T-helper 17 cell (primary cell): ENCODE measurements at regions not wholly inside any gene's neighbourhood (a gene's known extent, or its start where the extent isn't known, plus 50 kb on each side); places are given as distances from the start of the nearest gene placed in this dataset.

ENCODE experiments used
- ATAC-seq: fragments of 150-1000 bp; cut with Tn5 transposase; 2 replicates; pipeline ENCODE4 v1.10.0; 2021; ENCODE audit warnings: mild to moderate bottlenecking, moderate library complexity
- DNase-seq, 3 donors: peaks; one replicate each; pipeline versions ENCODE4 v3.0.0 to v3.0.0-alpha.2; 2020 to 2021
- H3K9me3 ChIP-seq: one replicate; pipeline ENCODE4 v1.7.0; 2013; ENCODE audit warnings: low read length, mild to moderate bottlenecking; ENCODE audit not compliant: control insufficient read depth, poor library complexity, severe bottlenecking
- H3K27ac Mint-ChIP-seq: one replicate; pipeline ENCODE4 v1.8.0; 2022; ENCODE audit warnings: mild to moderate bottlenecking, moderate library complexity, mixed read lengths
- H3K27me3 Mint-ChIP-seq: one replicate; pipeline ENCODE4 v1.8.0; 2022; ENCODE audit warnings: mixed read lengths
- H3K36me3 Mint-ChIP-seq: one replicate; pipeline ENCODE4 v1.8.0; 2022; ENCODE audit warnings: low read depth, mixed read lengths
- H3K4me1 Mint-ChIP-seq: one replicate; pipeline ENCODE4 v1.8.0; 2022; ENCODE audit warnings: mild to moderate bottlenecking, mixed read lengths
- H3K4me3 Mint-ChIP-seq: one replicate; pipeline ENCODE4 v1.8.0; 2022; ENCODE audit warnings: mild to moderate bottlenecking, moderate library complexity, mixed read lengths

- Mint-ChIP-seq H3K27ac (no peak overlapping the region), H3K27me3 (no peaks in the 10 kb centered on the region), H3K4me1 (no peaks in the 10 kb centered on the region), H3K36me3 (no peaks in the 10 kb centered on the region), H3K4me3 (no peak overlapping the region)
- DNase-seq (no peak), ATAC-seq (no peak)
- no peaks in the 10 kb centered on the region for H3K9me3 ChIP-seq
Observed at GRCh38 chr15:87312221-87312620, 944.3 kb downstream of the NTRK3 start.

- Mint-ChIP-seq H3K27me3 (no peaks in the 10 kb centered on the region), H3K27ac (no peak overlapping the region), H3K4me1 (no peaks in the 10 kb centered on the region), H3K4me3 (no peak overlapping the region), H3K36me3 (no peaks in the 10 kb centered on the region)
- ATAC-seq (no peak), DNase-seq (no peak)
- no peaks in the 10 kb centered on the region for H3K9me3 ChIP-seq
Observed at GRCh38 chr15:87300146-87300545, 956.4 kb downstream of the NTRK3 start.

DNA sequence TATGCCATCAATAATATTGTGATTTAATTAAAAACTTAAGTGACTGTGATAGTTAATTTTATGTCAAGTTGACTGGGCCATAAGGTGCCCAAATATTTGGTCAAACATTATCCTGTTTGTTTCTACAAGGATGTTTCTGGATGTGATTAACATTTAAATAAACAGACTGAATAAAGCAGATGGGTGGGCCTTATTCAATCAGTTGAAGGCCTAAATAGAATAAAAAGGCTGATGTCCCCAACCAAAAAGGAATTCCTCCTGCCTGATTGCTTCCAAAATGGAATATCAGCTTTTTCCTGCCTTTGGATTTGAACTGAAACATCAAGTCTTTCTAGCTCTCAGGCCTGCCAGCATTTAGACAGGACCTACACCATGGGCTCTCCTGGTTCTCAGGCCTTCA lies 961.7 kb downstream of the NTRK3 start:
- Mint-ChIP-seq H3K36me3 (no peaks in the 10 kb centered on the region), H3K4me3 (no peak overlapping the region), H3K27ac (no peak overlapping the region), H3K27me3 (no peaks in the 10 kb centered on the region), H3K4me1 (no peaks in the 10 kb centered on the region)
- DNase-seq: no peak
- H3K9me3 ChIP-seq: no peaks in the 10 kb centered on the region
- no peak for ATAC-seq

DNA sequence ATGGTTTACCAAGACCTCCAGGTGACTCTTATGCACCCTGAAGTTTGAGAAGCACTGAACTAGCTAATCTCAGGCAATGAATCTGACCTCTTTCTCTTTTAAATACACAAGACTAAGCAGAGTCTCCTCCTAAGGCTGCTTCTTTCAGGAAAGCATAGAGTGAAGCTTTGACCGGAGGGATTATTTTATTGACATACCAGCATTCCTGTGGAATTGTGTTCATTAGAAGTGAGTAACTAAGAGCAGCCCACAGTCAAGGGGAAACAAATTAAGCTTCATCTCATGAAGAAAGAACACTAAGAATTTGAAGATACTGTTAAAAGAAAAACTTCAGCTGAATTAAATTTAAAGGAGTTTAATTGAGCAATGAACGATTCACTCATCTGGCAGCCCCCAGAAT lies 963.5 kb downstream of the NTRK3 start:
- H3K9me3 ChIP-seq: peaks cover 2% of the 10 kb centered on the region
- Mint-ChIP-seq H3K27me3 (no peaks in the 10 kb centered on the region), H3K4me1 (no peaks in the 10 kb centered on the region), H3K4me3 (no peak overlapping the region), H3K36me3 (no peaks in the 10 kb centered on the region), H3K27ac (no peak overlapping the region)
- ATAC-seq (no peak), DNase-seq (no peak)

GRCh38 chr15:87287156-87287555 lies 969.4 kb downstream of the NTRK3 start:
- no peaks in the 10 kb centered on the region for H3K36me3 Mint-ChIP-seq
- H3K9me3 ChIP-seq: peaks cover 2% of the 10 kb centered on the region
- no peak overlapping the region for H3K27ac Mint-ChIP-seq
- no peak for DNase-seq
- no peak overlapping the region for H3K4me3 Mint-ChIP-seq
- no peak for ATAC-seq
- H3K27me3 Mint-ChIP-seq: no peaks in the 10 kb centered on the region
- no peaks in the 10 kb centered on the region for H3K4me1 Mint-ChIP-seq

DNA sequence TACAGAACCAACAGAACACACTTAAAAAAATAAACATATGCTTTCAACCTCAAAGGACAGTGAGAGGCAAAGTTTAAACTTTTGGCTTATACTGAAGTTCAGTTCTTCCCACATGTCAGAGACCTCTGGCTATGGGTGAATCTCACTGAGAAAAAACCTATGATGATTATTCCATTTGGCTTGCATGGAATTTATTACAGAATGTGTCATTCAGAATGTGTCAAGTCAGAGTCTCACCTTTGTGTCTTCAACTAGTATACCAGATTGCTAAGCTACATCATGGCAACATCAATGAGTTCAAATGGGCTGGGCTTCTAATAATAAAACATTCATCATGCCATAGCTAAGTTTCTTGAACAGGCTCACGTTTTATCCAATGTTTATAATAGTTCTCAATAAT lies 987.0 kb downstream of the NTRK3 start:
- H3K4me3 Mint-ChIP-seq: no peak overlapping the region
- H3K27ac Mint-ChIP-seq: no peak overlapping the region
- ATAC-seq (no peak), DNase-seq (no peak)
- no peaks in the 10 kb centered on the region for H3K4me1 Mint-ChIP-seq
- H3K9me3 ChIP-seq: no peaks in the 10 kb centered on the region
- no peaks in the 10 kb centered on the region for H3K36me3 Mint-ChIP-seq
- H3K27me3 Mint-ChIP-seq: no peaks in the 10 kb centered on the region

DNA sequence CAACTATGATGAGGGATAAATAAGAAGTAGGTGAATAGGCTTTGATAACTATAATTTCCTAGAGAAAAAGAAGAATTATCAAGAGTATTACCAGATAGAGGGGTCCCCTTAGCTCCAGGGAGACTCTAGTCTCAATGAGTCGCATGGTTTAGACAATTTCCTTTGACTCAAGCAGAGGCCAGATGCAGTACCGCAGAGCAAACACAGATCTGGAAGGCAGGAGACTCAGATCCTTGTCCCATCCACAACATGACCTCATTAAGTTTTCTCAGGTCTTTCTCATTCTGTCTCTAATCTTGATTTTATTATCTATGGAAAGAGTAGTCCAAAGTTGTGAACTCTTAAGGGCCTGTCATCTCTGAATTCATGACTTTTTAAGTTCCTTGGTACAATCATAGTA lies 987.9 kb downstream of the NTRK3 start:
- H3K4me3 Mint-ChIP-seq: no peak overlapping the region
- no peak for DNase-seq
- H3K27me3 Mint-ChIP-seq: no peaks in the 10 kb centered on the region
- no peak for ATAC-seq
- no peak overlapping the region for H3K27ac Mint-ChIP-seq
- no peaks in the 10 kb centered on the region for H3K9me3 ChIP-seq
- no peaks in the 10 kb centered on the region for H3K36me3 Mint-ChIP-seq
- no peaks in the 10 kb centered on the region for H3K4me1 Mint-ChIP-seq

DNA sequence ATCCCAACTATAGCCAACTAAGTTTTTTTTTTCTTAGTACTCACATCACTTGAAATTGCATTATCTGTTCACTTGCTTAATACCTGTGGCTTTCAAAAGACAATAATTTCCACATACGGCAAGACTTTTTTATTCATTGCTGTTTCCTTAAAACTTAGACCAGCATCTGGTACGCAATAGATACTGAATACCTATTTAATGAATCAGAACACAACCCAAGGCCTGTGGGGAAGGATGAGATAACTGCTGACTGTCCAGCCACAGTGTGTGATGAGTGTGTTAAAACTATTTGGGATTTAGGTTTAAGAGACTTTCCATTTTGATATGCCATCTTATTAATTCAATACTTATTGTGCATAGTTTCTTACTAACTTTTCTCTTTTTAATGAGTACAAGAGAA lies 988.7 kb downstream of the NTRK3 start:
- H3K4me1 Mint-ChIP-seq: no peaks in the 10 kb centered on the region
- no peak overlapping the region for H3K27ac Mint-ChIP-seq
- no peaks in the 10 kb centered on the region for H3K36me3 Mint-ChIP-seq
- ATAC-seq: no peak
- no peaks in the 10 kb centered on the region for H3K9me3 ChIP-seq
- H3K27me3 Mint-ChIP-seq: no peaks in the 10 kb centered on the region
- no peak overlapping the region for H3K4me3 Mint-ChIP-seq
- no peak for DNase-seq

- ATAC-seq: no peak
- DNase-seq: no peak
- no peaks in the 10 kb centered on the region for H3K4me1 Mint-ChIP-seq
- H3K27me3 Mint-ChIP-seq: no peaks in the 10 kb centered on the region
- H3K9me3 ChIP-seq: no peaks in the 10 kb centered on the region
- no peaks in the 10 kb centered on the region for H3K36me3 Mint-ChIP-seq
- H3K4me3 Mint-ChIP-seq: no peak overlapping the region
- H3K27ac Mint-ChIP-seq: no peak overlapping the region
Observed at GRCh38 chr15:87263871-87264270, 992.7 kb downstream of the NTRK3 start.

GRCh38 chr15:87263296-87263695 lies 993.2 kb downstream of the NTRK3 start:
- H3K27ac Mint-ChIP-seq: no peak overlapping the region

GRCh38 chr15:87245592-87245991 lies 1010.9 kb downstream of the NTRK3 start:
- Mint-ChIP-seq H3K36me3 (peaks cover 2% of the 10 kb centered on the region), H3K27me3 (no peaks in the 10 kb centered on the region), H3K4me3 (no peak overlapping the region), H3K4me1 (no peaks in the 10 kb centered on the region), H3K27ac (no peak overlapping the region)
- H3K9me3 ChIP-seq: no peaks in the 10 kb centered on the region
- ATAC-seq: no peak
- DNase-seq: no peak

More at GRCh38 chr15:87263296-87263695, 993.2 kb downstream of the NTRK3 start:
- H3K4me3 Mint-ChIP-seq: no peak overlapping the region
- no peaks in the 10 kb centered on the region for H3K27me3 Mint-ChIP-seq
- no peaks in the 10 kb centered on the region for H3K36me3 Mint-ChIP-seq
- no peak for DNase-seq
- no peaks in the 10 kb centered on the region for H3K4me1 Mint-ChIP-seq
- H3K9me3 ChIP-seq: no peaks in the 10 kb centered on the region
- no peak for ATAC-seq

DNA sequence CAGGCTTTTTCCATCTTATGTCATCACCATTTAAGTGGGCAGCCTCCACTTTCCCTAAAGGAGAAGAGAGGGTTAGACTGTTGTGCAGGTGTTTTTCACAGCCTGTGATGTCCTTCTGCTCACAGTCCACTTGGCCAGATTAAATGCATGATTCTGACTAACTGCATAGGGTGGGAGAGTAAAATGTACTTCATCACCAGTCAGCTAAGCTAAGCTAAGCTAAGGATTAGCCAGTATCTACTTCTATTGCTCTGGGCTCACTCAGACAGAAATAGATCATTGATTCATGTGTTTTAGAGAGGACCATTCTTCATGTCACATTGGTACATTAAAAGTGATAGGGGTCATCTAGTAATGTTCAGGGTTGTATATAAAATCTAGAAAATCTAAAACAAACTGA lies 1013.1 kb downstream of the NTRK3 start:
- ATAC-seq (no peak), DNase-seq (no peak)
- Mint-ChIP-seq H3K27ac (no peak overlapping the region), H3K4me3 (no peak overlapping the region), H3K36me3 (no peaks in the 10 kb centered on the region), H3K4me1 (no peaks in the 10 kb centered on the region), H3K27me3 (peaks cover 16% of the 10 kb centered on the region)
- H3K9me3 ChIP-seq: no peaks in the 10 kb centered on the region

GRCh38 chr15:87239582-87240230 lies 1016.8 kb downstream of the NTRK3 start:
- DNase-seq (no peak), ATAC-seq (no peak)
- Mint-ChIP-seq H3K27me3 (peaks cover 16% of the 10 kb centered on the region), H3K4me1 (no peaks in the 10 kb centered on the region), H3K36me3 (no peaks in the 10 kb centered on the region), H3K27ac (no peak overlapping the region), H3K4me3 (no peak overlapping the region)
- H3K9me3 ChIP-seq: no peaks in the 10 kb centered on the region

GRCh38 chr15:87238451-87239068 lies 1018.0 kb downstream of the NTRK3 start:
- no peak overlapping the region for H3K27ac Mint-ChIP-seq
- H3K27me3 Mint-ChIP-seq: peaks cover 16% of the 10 kb centered on the region
- ATAC-seq (no peak), DNase-seq (no peak)
- H3K4me1 Mint-ChIP-seq: no peaks in the 10 kb centered on the region
- H3K4me3 Mint-ChIP-seq: no peak overlapping the region
- no peaks in the 10 kb centered on the region for H3K9me3 ChIP-seq
- no peaks in the 10 kb centered on the region for H3K36me3 Mint-ChIP-seq
